CD1c-positive myeloid dendritic cell (primary cell): ENCODE measurements at regions not wholly inside any gene's neighbourhood (a gene's known extent, or its start where the extent isn't known, plus 50 kb on each side); places are given as distances from the start of the nearest gene placed in this dataset.
"Not testable (repeated sequence)": the region's sequence is repeated elsewhere in the genome, so short reads cannot be mapped to it uniquely, and the experiment has no call there.

Experiments
- DNase-seq: peaks from one replicate; pipeline ENCODE4 v3.0.0-alpha.2; 2016; ENCODE audit errors: extremely low spot score

GRCh38 chr11:41519696-41520095 lies 60.2 kb upstream of the LRRC4C start:
- DNase-seq, result no peak

- DNase-seq, result no peak
These were observed 62.9 kb upstream of the LRRC4C start for GRCh38 chr11:41522391-41522790.

DNA sequence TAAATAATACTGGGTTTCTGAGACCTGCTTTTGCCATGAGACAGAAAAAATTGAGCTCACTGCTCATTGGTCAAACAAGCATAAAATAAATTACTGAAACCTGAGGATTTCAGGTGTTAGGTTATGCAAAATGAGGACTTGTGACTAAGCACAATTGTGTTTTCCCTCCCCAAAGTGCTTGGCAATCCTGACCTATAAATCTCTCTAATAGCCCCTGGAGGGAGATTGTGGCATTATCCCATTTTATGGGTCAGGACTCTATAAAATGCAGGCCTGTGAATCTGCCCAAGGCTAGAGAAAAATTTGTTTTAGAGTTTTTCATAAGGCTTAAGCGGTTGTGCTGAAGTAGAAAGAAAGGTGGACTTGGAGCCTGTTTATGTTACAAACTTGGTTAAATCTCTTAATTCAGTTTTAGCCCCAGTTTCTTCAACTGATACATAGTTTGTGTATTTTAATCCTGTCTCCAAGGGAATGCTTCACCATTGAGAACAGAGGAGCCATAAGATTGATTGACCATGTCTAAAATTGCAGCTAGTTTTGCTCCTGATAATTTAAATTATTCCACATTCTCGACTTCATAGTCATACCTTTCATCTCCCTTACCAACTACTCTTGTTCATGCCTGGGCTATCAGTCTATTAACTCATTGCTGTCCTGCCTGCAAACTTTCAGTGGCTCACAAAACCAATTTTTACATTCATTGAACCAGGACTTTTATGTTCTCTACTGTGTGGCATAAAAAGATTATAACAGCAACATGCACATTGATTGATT lies 63.6 kb upstream of the LRRC4C start:
- DNase-seq, result no peak

DNA sequence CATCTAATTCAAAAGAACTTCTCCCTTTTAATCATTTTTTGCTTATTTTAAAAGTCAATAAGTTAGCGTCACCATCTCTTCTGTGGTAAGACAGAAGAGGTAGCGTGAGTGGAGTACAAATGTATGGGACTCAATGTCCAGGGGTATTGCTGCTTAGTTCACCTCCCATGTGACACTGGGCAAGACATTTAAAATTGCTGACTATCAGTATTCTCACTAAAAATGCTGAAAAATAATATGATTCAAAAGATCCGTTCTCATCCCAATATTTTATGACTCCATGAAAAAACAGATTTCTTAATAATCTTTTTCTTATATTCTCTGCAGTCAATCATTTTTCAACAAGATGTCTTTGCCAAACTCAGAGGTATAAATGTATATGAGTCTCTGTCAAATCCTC lies 68.1 kb upstream of the LRRC4C start:
- DNase-seq, result no peak

- DNase-seq, result no peak
These were observed 73.0 kb upstream of the LRRC4C start for GRCh38 chr11:41532413-41532812.

DNA sequence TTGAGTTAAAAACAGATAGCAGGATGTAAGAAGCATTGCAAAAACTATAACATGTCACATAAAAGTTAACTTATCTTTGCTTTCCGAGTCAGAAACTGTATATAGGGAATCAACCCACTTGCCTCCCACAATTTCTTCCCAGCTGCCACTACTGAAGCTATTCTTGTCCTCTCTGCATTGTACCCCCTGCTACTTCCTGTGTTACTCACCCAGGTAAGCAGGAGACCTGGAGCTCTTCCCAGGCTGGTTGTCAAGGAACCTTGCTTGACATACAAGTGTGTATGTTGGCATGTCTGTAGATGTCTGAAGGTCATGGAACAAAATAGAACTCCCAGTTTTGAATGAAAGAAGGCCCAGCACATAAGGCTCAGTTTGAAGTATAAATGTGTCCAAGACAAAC lies 74.3 kb upstream of the LRRC4C start:
- no peak for DNase-seq

DNA sequence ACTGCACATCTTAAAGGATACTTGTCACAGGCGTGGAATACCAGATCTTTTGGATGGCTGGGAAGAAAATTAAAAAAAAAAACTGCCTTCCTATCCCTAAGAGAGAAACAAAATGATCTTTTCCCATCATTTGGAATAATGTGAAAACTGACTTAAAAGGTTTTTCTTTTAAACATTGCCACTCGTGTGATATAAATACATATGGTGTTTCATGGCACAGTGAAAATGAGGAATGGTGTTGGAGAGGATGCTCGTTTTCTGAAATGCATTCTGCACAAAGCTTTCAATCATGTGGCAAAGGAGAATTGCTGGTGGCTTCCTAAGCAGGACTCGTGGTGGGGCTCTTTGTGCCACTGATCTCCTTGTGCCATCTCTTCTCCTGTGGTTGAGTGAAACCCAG lies 74.9 kb upstream of the LRRC4C start:
- no peak for DNase-seq

DNA sequence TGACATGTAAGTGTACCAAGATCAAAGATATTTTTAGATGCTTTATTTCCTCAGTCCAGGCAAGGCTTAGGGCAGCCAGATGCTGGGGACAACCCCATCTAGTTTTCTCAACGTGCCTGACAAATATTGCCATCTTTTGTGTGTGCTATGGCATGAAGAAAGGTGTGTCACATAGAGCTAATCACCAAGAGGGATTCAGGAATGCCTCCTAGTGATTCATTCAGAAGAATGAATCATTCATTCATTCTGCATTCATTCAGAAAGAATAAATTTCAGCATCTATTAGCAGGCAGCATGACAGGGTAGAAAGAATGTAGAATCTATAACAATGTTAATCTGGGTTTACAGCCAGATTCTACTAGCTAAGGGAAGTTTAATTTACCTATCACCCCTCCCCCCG lies 75.4 kb upstream of the LRRC4C start:
- no peak for DNase-seq

DNA sequence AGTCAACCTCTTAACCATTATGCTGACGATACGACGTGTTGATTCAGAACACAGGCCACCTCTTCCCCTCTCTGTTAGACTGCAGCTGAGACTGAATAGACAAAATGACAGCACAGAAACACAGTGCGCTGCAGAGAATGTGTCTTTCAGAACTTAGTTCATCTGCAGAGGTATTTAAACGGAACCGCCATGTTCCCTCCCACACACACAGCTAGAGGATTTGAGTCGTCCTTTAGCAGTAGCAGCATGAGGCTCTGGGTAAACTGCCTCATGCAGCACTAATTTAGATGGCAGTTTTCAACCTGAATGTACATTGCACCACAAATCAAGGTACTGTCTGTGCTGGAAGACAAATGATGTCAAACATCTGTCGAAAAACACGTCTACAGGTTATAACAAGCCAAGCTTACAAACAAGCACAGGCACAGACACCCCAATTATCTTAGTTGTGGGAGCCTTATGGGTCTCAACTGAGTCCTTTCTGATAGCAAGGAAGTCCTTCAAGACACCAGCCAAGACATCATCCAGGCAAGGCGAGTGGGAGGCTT lies 76.6 kb upstream of the LRRC4C start:
- DNase-seq, result no peak

DNA sequence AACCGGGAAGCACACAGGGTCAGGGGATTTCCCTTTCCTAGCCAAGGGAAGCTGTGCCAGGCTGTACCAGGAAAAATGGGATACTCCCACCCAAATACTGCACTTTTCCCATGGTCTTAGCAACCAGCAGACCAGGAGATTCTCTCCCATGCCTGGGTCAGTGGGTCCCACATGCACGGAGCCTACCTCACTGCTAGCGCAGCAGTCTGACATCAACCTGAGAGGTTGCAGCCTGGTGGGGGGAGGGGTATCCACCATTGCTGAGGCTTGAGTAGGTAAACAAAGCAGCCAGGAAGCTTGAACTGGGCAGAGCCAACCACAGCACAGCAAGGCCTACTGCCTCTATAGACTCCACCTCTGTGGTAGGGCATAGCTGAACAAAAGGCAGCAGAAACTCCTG lies 85.5 kb upstream of the LRRC4C start:
- DNase-seq, result not testable (repeated sequence)

GRCh38 chr11:41578421-41579051 lies 119.1 kb upstream of the LRRC4C start:
- no peak for DNase-seq

- no peak for DNase-seq
These were observed 120.1 kb upstream of the LRRC4C start for GRCh38 chr11:41579546-41579945.

DNA sequence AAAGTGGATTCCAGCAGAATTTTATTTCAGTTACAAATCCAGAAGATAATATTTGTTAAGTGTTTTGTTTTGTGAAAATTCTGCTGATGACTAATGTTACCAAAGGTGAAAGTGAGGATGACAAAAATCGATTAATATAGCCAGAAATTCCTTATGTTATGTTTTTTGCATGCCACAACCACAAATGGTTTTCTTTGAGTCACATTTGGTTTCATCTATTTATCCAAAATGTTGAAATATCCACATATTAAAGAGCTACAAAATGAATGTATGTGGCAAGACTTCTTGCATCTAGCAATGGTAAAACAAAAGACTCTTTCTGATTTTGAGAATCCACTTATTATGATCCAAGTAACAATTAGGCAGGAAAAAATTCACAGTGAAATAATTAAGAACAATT lies 150.1 kb upstream of the LRRC4C start:
- DNase-seq, result no peak

- no peak for DNase-seq
These were observed 153.0 kb upstream of the LRRC4C start for GRCh38 chr11:41612415-41612814.

GRCh38 chr11:41613326-41613725 lies 153.9 kb upstream of the LRRC4C start:
- no peak for DNase-seq

DNA sequence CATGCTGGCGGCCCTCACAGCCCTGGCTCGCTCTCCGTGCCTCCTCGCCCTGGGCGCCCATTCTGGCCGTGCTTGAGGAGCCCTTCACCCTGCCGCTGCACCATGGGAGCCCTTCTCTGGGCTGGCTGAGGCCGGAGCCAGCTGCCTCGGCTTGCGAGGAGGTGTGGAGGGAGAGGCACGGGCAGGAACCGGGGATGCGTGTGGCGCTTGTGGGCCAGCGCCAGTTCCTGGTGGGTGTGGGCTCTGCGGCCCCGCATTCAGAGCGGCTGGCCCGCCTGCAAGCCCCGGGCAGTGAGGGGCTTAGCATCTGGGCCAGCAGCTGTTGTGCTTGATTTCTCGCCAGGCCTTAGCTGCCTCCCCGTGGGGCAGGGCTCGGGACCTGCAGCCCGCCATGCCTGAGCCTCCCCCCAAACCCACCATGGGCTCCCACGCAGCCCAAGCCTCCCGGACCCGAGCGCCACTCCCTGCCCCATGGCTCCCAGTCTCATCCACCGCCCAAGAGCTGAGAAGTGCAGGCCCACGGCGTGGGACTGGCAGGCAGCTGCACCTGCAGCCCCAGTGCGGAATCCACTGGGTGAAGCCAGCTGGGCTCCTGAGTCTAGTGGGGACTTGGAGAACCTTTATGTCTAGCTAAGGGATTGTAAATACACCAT lies 163.4 kb upstream of the LRRC4C start:
- DNase-seq, result no peak

DNA sequence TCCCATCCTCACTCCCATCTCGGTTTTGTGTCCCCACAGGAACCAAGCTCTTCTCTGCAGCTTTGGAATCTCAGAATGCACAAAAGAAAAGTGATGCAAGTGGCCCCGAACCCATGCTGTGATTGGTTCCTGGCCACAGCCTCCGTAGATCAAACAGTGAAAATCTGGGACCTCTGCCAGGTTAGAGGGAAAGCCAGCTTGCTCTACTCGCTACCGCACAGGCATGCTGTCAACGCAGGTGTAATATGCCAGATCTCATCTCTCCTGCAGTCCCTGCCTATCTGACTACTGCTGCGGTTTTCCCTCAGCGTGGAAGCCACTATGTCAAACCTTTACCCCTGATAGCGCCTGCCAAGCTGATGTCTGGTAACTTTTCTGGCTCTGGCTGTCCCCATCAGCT lies 200.5 kb upstream of the LRRC4C start:
- DNase-seq, result no peak

GRCh38 chr11:41660585-41660984 lies 201.1 kb upstream of the LRRC4C start:
- DNase-seq, result no peak

DNA sequence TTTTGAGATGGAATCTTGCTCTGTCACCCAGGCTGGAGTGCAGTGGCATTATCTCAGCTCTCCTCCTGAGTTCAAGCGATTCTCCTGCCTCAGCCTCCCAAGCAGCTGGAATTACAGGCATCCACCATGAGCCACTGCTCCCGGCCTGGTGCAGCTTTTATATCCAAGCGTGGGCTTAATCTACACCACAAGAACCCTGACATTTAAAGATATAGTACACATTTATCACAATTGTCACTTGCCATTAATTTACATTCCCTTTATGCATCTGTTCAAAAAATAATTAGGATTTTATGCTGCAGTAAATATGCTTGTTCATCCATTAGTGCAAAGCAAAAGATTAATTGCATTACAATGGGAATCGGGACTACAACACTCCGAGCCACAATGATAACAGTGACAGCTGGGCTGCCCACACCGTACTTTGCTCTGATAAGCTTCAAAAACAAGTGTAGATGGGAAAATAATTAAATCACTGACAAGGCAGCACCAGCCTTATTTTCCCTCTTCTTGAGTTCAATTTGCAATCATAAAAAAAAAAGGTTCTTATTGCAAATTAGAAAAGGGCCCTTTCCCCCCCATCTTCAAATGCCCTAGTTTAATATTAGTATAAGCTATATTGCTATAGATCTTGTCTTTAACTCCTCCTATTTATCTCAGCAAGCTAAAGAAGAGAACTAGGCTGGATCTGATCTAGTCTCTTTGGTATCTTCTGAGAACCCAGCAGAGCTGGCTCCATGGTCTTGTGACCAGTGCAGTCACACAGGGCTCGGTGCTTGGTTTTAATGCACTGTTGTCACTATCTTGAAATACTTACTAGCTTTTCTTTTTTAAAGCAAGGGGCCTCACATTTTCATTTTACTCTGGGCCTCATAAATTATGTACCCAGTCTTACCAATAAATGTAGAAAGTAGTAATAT lies 206.2 kb upstream of the LRRC4C start:
- no peak for DNase-seq

- no peak for DNase-seq
These were observed 207.7 kb upstream of the LRRC4C start for GRCh38 chr11:41666951-41667653.

DNA sequence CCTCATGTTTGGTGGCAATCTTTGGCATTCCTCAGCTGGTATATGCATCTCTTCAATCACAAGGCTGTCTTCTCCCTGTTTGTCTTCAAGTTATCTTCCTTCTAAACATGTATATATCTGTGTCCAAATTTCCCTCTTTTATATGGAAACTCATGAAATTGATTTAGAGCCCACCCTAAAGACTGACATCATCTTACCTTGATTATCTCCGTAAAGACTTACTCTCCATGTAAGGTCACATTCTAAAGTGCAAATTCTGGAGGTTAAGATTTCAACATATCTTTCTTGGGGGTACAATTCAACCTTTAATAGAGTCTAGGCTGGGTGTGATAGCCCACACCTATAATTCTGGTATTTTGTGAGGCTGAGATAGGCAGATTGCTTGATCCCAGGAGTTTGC lies 215.8 kb upstream of the LRRC4C start:
- DNase-seq, result no peak
